HS-27A (cell line): ENCODE measurements at regions not wholly inside any gene's neighbourhood (a gene's known extent, or its start where the extent isn't known, plus 50 kb on each side); places are given as distances from the start of the nearest gene placed in this dataset.
"Not testable (repeated sequence)": the region's sequence is repeated elsewhere in the genome, so short reads cannot be mapped to it uniquely, and the experiment has no call there.

ENCODE experiments used
- DNase-seq: peaks from one replicate; pipeline ENCODE4 v3.0.0-alpha.2; 2012; ENCODE audit warnings: low read depth, missing footprints

- no peak for DNase-seq
Observed at GRCh38 chr3:26070854-26071253, 281.0 kb downstream of the OXSM start.

GRCh38 chr3:26074080-26074479, 284.2 kb downstream of the OXSM start:
- no peak for DNase-seq

DNA sequence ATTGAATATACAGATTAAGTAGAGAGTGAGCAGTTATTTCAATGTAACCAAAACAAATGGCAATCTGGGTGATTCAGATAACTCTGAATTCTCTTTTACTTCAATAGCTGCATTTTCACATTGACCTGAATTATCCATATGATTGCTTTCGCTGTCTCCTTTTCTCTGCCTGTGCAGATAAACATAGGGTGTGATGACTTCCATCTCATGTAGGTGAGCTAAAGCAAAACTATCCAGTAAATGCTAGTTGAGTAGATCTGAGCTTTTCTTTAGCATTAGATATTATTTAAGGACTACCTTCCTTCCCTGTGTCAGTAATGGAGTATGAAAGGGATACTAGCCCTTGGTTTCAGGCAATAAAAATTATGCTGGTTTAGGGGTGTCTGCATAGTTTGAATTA, 288.6 kb downstream of the OXSM start:
- DNase-seq = no peak

DNA sequence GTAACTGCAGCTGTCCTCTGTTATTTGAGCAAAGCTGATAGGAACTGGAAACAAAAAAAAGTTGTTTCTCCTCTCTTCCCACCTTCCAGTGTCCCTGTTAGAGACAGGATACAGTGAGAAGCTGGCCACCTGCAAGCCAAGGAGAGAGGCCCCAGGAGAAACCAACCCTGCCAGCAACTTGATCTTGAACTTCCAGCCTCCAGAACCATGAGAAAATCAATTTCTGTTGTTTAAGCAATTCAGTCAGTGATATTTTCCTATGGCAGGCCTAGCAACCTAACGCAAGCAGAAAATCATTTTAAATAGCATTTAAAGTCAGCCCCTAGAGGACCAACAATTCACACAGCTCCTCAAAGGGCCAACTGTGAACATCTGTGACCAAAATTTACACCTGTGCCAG, 291.3 kb downstream of the OXSM start:
- no peak for DNase-seq

DNA sequence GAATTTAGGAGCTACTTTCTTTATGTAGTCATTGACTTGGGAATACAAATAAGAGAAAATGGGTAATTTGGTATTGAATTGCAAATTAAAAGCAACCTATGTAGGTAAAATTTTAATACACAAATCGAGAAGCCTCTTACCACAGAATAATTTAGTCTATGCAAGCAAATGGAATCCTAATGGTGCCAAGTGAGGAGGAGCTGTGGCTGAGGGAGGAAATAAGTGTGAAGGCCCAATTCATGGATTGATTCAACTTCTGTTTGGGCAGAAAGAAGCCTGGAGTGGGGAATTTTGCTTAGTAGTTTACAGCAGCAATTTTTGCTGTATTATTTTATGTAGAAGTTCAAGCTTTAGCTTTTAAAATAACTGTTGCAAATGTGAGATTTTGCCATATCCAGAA, 291.9 kb downstream of the OXSM start:
- DNase-seq = no peak

DNA sequence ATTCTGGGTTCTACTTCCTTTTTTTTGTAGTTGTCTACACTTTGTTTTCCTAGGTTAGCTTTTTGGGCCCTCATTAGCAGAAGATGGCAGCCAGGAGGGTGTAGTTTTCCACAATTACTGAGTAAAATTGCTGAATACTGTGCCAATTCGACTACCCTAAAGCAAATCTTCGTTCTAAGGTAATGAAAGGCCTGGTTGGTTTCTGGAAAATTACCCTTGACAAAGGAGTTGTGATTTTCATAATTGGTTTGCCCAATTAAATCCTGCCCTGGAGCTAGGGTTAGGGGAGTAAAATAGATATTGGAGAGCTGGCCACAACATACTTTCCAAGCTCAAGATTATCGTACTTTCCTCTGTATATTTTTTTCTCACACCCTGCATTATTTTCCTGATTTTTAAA, 293.0 kb downstream of the OXSM start:
- no peak for DNase-seq

GRCh38 chr3:26084629-26085028, 294.7 kb downstream of the OXSM start:
- DNase-seq = no peak

DNA sequence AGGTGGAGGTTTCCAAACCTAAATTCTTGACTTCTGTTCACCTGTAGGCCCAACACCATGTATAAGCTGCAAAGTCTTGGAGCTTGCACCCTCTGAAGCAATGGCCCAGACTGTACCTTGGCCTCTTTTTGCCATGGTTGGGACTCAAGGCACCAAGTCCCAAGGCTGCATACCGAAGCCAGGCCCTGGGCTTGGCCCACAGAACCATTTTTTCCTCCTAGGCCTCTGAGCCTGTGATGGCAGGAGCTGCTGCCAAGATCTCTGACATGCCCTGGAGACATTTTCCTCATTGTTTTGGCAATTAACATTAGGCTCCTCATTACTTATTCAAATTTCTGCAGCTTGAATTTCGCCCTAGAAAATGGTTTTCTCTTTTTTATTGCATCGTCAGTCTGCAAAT, 297.9 kb downstream of the OXSM start:
- DNase-seq = no peak

DNA sequence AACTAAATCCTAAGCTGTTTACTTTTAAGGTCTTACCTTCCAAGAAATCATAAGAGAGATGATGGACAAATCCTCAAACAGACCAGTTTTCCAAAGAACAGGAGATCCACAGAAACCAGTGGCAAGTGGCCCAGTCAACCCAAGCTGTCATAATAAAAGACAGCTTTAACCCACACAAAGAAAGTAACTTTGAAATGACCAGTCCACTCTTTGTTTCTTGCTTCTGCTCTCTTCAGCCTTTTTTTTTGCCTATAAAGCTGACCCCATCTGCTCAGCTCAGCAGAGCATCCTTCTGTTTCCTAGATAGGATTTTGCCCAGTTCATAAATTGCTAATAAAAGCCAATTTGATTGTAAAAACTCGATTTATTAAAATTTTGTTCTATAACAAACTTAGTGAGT, 299.4 kb downstream of the OXSM start:
- no peak for DNase-seq

GRCh38 chr3:26090589-26090988, 300.7 kb downstream of the OXSM start:
- no peak for DNase-seq

DNA sequence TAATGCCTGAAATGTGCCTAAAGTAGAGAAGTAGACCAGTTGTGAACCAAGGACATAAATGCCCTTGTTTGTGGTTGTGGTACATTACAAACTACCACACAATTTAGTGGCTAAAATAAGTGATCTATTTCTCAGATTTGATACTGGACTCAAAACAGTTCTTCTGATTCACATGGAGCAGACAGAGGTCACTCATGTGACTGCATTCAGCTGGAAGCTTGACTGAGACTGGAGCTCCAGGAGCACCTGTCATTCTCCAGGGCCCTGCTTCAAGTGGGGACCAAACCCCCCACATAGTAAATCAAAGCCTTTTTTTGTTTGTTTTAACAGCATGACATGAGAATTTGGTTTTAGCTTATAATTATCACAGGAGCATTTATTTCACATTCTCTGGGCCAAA, 301.2 kb downstream of the OXSM start:
- no peak for DNase-seq

- DNase-seq = no peak
Observed at GRCh38 chr3:26091626-26092025, 301.7 kb downstream of the OXSM start.

- not testable (repeated sequence) for DNase-seq
Observed at GRCh38 chr3:26097111-26097510, 307.2 kb downstream of the OXSM start.

DNA sequence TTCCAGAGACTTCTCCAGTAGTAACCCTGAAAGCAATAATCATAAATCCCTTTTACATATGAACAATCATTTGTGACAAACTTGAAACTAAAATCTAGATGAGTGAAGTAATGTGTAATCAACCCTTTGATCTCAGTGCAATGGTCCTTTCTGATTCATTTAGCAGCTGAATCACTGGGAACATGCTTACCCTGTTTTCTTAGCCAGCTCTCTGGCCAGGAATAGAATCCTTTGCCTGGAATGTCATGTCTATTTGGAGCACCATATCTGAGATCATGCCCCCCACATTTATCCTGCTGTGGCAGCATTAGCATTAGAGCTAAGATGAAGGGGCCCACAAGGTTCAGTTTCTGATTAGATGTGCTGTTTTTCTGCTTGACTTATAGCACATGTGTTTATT, 309.8 kb downstream of the OXSM start:
- DNase-seq = no peak

GRCh38 chr3:26100176-26100575, 310.3 kb downstream of the OXSM start:
- no peak for DNase-seq

DNA sequence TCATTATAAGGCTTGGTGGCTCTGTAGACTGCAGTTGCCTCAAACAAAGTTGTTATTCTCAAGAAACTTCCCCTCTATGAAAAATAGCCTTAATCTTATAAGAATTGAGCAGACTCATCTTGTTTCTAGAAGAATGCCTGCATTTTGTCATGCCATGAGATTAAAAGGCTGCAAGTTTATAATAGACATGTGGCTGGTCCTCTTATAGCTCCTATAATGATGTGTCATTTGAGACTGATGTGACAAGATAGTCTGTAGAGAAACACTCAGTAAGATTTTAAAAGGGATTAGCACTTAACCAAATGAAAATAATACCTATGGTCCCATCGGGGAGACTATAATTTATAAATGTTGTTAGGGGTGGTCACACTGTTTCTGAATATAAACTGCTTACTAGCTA, 312.5 kb downstream of the OXSM start:
- no peak for DNase-seq

GRCh38 chr3:26104851-26105251, 315.0 kb downstream of the OXSM start:
- no peak for DNase-seq

GRCh38 chr3:26105261-26105660, 315.4 kb downstream of the OXSM start:
- DNase-seq = no peak

GRCh38 chr3:26106228-26106627, 316.3 kb downstream of the OXSM start:
- no peak for DNase-seq

DNA sequence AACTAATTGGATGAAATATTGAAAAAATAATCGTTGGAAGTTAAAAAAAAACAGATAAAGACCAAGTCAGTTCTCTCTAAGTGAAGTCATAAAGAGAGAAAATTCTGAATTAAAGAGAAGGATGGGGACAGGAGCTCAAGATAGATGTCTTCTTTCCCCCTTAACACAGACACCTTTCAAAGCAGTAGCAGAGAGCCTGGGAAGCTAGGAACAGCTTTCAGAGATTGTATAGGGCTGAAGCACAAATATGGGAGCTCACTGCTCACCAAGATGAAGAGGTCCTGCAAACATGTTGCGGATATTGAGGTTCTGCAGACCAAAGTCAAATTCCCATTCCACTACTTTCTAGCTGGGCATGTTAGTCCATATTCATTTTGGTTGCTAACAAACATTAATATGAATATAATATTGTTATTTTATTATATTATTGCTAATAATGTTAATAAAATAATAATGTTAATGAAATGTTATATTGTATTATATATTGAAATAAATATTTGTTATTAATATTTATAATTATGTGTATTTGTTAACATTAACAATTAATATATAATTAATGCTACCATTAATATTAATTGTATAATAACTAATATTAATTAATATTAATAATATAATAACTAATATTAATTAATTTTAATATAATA, 319.1 kb downstream of the OXSM start:
- DNase-seq = no peak

GRCh38 chr3:26114851-26115250, 325.0 kb downstream of the OXSM start:
- DNase-seq = no peak

DNA sequence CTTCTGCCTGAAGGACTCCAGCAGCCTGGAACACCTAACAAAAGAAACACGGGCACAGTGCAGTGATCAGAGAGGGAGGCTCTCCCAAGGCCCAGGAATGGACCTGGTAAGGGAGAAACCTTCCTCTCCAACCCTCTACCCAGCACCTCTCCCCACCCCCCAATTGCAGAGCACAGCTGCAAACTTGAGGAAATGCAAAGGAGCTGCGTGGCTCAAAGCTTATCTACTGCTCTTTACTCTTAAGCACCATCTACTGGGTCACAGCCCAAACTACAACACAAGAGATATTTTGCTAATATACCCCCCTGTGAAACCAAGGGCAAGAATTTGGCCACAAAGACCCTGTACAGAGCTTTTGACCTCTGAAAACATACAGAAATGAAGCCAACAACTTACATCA, 328.3 kb downstream of the OXSM start:
- no peak for DNase-seq

DNA sequence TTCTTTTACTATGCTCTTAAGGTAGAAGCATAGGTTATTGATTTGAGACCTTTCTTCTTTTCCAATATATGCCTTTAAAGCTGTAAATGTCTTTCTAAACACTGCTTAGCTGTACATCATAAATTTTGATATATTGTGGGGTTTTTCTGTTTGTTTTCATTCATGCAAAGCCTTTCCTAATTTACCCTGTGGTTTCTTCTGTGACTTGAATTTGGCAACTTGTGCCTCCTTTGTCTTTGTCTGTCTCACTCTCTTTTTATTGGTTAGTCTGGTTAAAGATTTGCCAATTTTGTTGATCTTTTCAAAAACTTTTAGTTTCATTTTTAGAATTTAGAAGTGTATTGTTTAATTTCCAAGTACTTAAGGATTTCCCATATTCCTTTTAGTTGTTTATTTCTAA, 343.1 kb downstream of the OXSM start:
- DNase-seq = no peak

- DNase-seq = no peak
Observed at GRCh38 chr3:26141296-26141695, 351.4 kb downstream of the OXSM start.

DNA sequence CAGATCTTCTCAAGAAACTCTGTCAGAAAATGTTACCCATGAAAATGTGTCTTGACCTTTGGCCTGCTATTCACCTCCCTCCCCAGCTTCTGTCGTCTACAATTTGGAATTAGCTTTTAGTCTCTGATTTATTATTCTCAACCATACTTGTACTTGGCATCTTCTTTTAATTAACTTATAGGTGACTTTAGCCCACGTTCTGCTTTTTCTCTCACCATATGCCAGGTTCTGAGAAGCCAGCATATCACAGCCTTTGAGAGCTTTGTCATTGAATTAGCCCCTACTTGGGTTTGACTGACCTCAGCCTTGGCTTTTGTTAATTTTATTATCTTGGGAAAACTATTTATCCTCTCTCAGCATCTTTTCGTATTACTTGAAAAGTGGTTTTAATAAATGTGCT, 355.9 kb downstream of the OXSM start:
- no peak for DNase-seq
